WTC11 (cell line): ENCODE measurements at regions not wholly inside any gene's neighbourhood (a gene's known extent, or its start where the extent isn't known, plus 50 kb on each side); places are given as distances from the start of the nearest gene placed in this dataset.

Source experiments
- MYBL2 ChIP-seq: sonication (generic); formaldehyde crosslinking; IDR thresholded peaks from 2 replicates; pipeline ENCODE4 v1.8.1; 2023; ENCODE audit warnings: mild to moderate bottlenecking, moderate library complexity, missing genetic modification reagents
- ZMAT4 ChIP-seq: fragments of 250-450 bp; sonication (Bioruptor Pico); IDR thresholded peaks from 2 replicates; pipeline ENCODE4 v1.9.0; 2021; ENCODE audit warnings: mild to moderate bottlenecking

GRCh38 chr6:87791982-87792381 is 89.9 kb upstream of the AKIRIN2 start:
- no peak for TF ChIP-seq ZMAT4
- no peak for TF ChIP-seq MYBL2
